Muscle layer of duodenum (tissue), 2 donors: ENCODE measurements at regions not wholly inside any gene's neighbourhood (a gene's known extent, or its start where the extent isn't known, plus 50 kb on each side); places are given as distances from the start of the nearest gene placed in this dataset.

Experiments
- H3K27ac ChIP-seq: one replicate; pipeline ENCODE4 v1.7.0; 2013; ENCODE audit warnings: mild to moderate bottlenecking, low read length
- H3K27me3 ChIP-seq: one replicate; pipeline ENCODE4 v1.7.0; 2013; ENCODE audit warnings: low read depth, mild to moderate bottlenecking, control low read depth, low read length
- H3K36me3 ChIP-seq, 2 donors: one replicate each; pipeline ENCODE4 v1.7.0; 2013; ENCODE audit warnings: low read length in 2 of 2, control low read depth in 1 of 2, mild to moderate bottlenecking in 1 of 2; ENCODE audit not compliant: insufficient read depth in 2 of 2, control insufficient read depth in 1 of 2
- H3K4me1 ChIP-seq, 2 donors: one replicate each; pipeline ENCODE4 v1.7.0; 2013; ENCODE audit warnings: low read length in 2 of 2, mild to moderate bottlenecking in 2 of 2, control low read depth in 1 of 2, moderate library complexity in 1 of 2; ENCODE audit not compliant: insufficient read depth in 2 of 2, control insufficient read depth in 1 of 2
- H3K4me3 ChIP-seq, 2 donors: one replicate each; pipeline ENCODE4 v1.7.0; 2013; ENCODE audit warnings: low read length in 2 of 2, low read depth in 1 of 2, mild to moderate bottlenecking in 1 of 2
- H3K9me3 ChIP-seq, 2 donors: one replicate each; pipeline ENCODE4 v1.7.0; 2013; ENCODE audit warnings: low read length in 2 of 2, control low read depth in 1 of 2, mild to moderate bottlenecking in 1 of 2; ENCODE audit not compliant: control insufficient read depth in 1 of 2
- donor health status: healthy.

DNA sequence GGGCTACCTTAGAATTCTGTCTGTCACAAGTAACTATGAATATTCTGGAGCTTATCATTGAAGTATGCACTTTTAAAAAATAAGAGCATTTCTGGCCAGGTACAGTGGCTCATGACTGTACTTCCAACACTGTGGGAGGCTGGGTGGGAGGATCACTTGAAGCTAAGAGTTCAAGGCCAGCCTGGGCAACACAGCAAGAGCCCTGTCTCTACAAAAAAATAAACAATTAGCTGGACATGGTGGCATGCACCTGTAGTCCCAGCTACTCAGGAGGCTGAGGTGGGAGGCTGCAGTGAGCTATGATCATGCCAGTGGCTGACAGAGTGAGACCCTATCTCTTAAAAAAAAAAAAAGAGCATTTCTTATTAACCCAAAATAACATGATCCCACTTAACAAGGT, 60.0 kb upstream of the BRD7 start:
- Histone ChIP-seq H3K36me3 (no peaks in the 10 kb centered on the region), H3K9me3 (no peaks in the 10 kb centered on the region), H3K27ac (no peak overlapping the region), H3K4me3 (no peak overlapping the region), H3K27me3 (no peaks in the 10 kb centered on the region), H3K4me1 (no peaks in the 10 kb centered on the region)

- Histone ChIP-seq H3K27me3 (no peaks in the 10 kb centered on the region), H3K4me1 (no peaks in the 10 kb centered on the region)
Observed at GRCh38 chr16:50428116-50428515, 59.3 kb upstream of the BRD7 start.

GRCh38 chr16:50427107-50427506, 58.3 kb upstream of the BRD7 start:
- Histone ChIP-seq H3K4me3 (no peak overlapping the region), H3K36me3 (no peaks in the 10 kb centered on the region), H3K4me1 (no peaks in the 10 kb centered on the region), H3K27ac (no peak overlapping the region), H3K27me3 (no peaks in the 10 kb centered on the region), H3K9me3 (no peaks in the 10 kb centered on the region)

More at GRCh38 chr16:50428116-50428515, 59.3 kb upstream of the BRD7 start:
- Histone ChIP-seq H3K27ac (no peak overlapping the region), H3K36me3 (no peaks in the 10 kb centered on the region), H3K9me3 (no peaks in the 10 kb centered on the region), H3K4me3 (no peak overlapping the region)

DNA sequence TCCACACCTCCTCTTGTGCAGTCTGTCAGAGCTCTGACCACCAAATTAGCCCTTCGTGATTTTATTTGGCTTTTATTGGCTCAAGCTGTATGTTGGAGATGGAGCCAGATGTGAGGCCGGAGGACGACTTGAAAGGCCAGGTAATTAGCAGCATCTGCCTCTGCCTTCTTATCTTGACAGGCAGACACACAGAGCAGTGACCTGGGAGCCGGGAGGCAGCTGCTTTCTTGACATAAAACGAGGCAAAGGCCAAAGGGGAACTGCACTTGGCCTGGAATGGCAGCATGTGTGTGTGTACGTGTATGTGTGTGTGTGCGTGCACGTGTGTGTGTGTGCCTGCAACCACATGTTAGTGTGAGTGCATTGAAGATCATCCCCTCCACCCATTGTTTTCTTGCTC, 56.9 kb upstream of the BRD7 start:
- Histone ChIP-seq H3K27ac (no peak overlapping the region), H3K36me3 (no peaks in the 10 kb centered on the region), H3K9me3 (no peaks in the 10 kb centered on the region), H3K27me3 (no peaks in the 10 kb centered on the region), H3K4me3 (no peak overlapping the region), H3K4me1 (no peaks in the 10 kb centered on the region)

GRCh38 chr16:50425044-50425443, 56.3 kb upstream of the BRD7 start:
- no peaks in the 10 kb centered on the region for H3K9me3 ChIP-seq
- H3K27ac ChIP-seq, result no peak overlapping the region
- no peaks in the 10 kb centered on the region for H3K36me3 ChIP-seq
- H3K27me3 ChIP-seq, result no peaks in the 10 kb centered on the region
- H3K4me3 ChIP-seq, result no peak overlapping the region
- no peaks in the 10 kb centered on the region for H3K4me1 ChIP-seq

GRCh38 chr16:50422926-50423325, 54.1 kb upstream of the BRD7 start:
- Histone ChIP-seq H3K27ac (no peak overlapping the region), H3K27me3 (no peaks in the 10 kb centered on the region), H3K4me1 (no peaks in the 10 kb centered on the region), H3K9me3 (peaks cover 7 to 11% of the 10 kb centered on the region in 2 donors), H3K36me3 (no peaks in the 10 kb centered on the region), H3K4me3 (no peak overlapping the region)

DNA sequence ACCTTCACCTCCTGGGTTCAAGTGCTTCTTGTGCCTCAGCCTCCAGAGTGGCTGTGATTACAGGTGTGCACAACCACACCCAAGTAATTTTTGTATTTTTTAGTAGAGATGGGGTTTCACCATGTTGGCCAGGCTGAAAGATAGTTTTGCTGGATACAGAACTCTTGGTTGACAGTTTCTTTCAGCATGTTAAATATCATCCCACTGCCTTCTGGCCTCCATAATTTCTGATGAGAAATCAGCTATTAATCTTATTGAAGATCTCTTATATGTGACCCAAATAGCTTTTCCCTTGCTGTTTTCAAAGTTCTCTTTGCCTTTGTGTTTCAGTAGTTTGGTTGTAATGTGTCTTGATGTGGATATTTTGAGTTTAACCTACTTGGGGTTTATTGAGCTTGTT, 50.3 kb upstream of the BRD7 start:
- Histone ChIP-seq H3K27me3 (no peaks in the 10 kb centered on the region), H3K9me3 (peaks cover 13 to 27% of the 10 kb centered on the region in 2 donors), H3K36me3 (no peaks in the 10 kb centered on the region), H3K4me1 (no peaks in the 10 kb centered on the region), H3K4me3 (no peak overlapping the region), H3K27ac (no peak overlapping the region)
